Tibial nerve (tissue), 4 donors: ENCODE measurements at regions not wholly inside any gene's neighbourhood (a gene's known extent, or its start where the extent isn't known, plus 50 kb on each side); places are given as distances from the start of the nearest gene placed in this dataset.

Experiments used
- CTCF ChIP-seq, 5 experiments: fragments of 200-600 bp in 3 of 5; fragments of 450-650 bp in 2 of 5; sonication (generic) in 3 of 5; IDR thresholded peaks; one replicate each; pipeline ENCODE4 v1.5.1; 2016 to 2019; ENCODE audit warnings: antibody characterized with exemption in 5 of 5, mild to moderate bottlenecking in 3 of 5, moderate library complexity in 2 of 5
- EP300 ChIP-seq, 2 donors: sonication (generic); formaldehyde crosslinking; IDR thresholded peaks; one replicate each; pipeline ENCODE4 v1.6.1; 2017; ENCODE audit warnings: antibody characterized with exemption in 2 of 2, mild to moderate bottlenecking in 1 of 2
- POLR2A ChIP-seq, 2 donors: fragments of 450-650 bp; IDR thresholded peaks; one replicate each; pipeline ENCODE4 v1.6.1; 2017; ENCODE audit warnings: antibody characterized with exemption in 2 of 2, mild to moderate bottlenecking in 2 of 2, moderate library complexity in 2 of 2

- no peak for TF ChIP-seq CTCF (IDR thresholded peaks at IDR 0.05)
- TF ChIP-seq EP300 (IDR thresholded peaks at IDR 0.05), result no peak
- no peak for TF ChIP-seq POLR2A (IDR thresholded peaks at IDR 0.05)
Observed at GRCh38 chr15:47326410-47327333, 390.6 kb upstream of the SEMA6D start.
